HG03159 (cell line): ENCODE measurements at regions not wholly inside any gene's neighbourhood (a gene's known extent, or its start where the extent isn't known, plus 50 kb on each side); places are given as distances from the start of the nearest gene placed in this dataset.
"Not testable (repeated sequence)": the region's sequence is repeated elsewhere in the genome, so short reads cannot be mapped to it uniquely, and the experiment has no call there.

Experiments used
- ATAC-seq: cut with Tn5 transposase; IDR thresholded peaks from one replicate; pipeline ENCODE4 v1.9.1; 2021; ENCODE audit warnings: mild to moderate bottlenecking, moderate library complexity; ENCODE audit not compliant: unreplicated experiment

- not testable (repeated sequence) for ATAC-seq
Observed at GRCh38 chr3:75241226-75241962, 422.7 kb upstream of the FRG2C start.

GRCh38 chr3:75242012-75242735 is 422.0 kb upstream of the FRG2C start:
- no peak for ATAC-seq

- no peak for ATAC-seq
Observed at GRCh38 chr3:75248974-75249373, 415.2 kb upstream of the FRG2C start.

GRCh38 chr3:75254685-75255084 is 409.4 kb upstream of the FRG2C start:
- ATAC-seq, result no peak

GRCh38 chr3:75258825-75259683 is 405.1 kb upstream of the FRG2C start:
- ATAC-seq, result peak; percentile 68

GRCh38 chr3:75260975-75261374 is 403.2 kb upstream of the FRG2C start:
- ATAC-seq, result not testable (repeated sequence)

- no peak for ATAC-seq
Observed at GRCh38 chr3:75262661-75263060, 401.5 kb upstream of the FRG2C start.

GRCh38 chr3:75265897-75266296 is 398.2 kb upstream of the FRG2C start:
- ATAC-seq, result no peak

- not testable (repeated sequence) for ATAC-seq
Observed at GRCh38 chr3:75268576-75268975, 395.6 kb upstream of the FRG2C start.

- ATAC-seq, result not testable (repeated sequence)
Observed at GRCh38 chr3:75272237-75272636, 391.9 kb upstream of the FRG2C start.

GRCh38 chr3:75272691-75273090 is 391.4 kb upstream of the FRG2C start:
- ATAC-seq, result no peak

- not testable (repeated sequence) for ATAC-seq
Observed at GRCh38 chr3:75285531-75286148, 378.5 kb upstream of the FRG2C start.

GRCh38 chr3:75288972-75289574 is 375.1 kb upstream of the FRG2C start:
- ATAC-seq, result not testable (repeated sequence)

- no peak for ATAC-seq
Observed at GRCh38 chr3:75294124-75294523, 370.0 kb upstream of the FRG2C start.

- ATAC-seq, result no peak
Observed at GRCh38 chr3:75295013-75295412, 369.1 kb upstream of the FRG2C start.

- no peak for ATAC-seq
Observed at GRCh38 chr3:75296858-75297257, 367.3 kb upstream of the FRG2C start.

- ATAC-seq, result no peak
Observed at GRCh38 chr3:75300606-75301005, 363.5 kb upstream of the FRG2C start.

GRCh38 chr3:75301050-75301449 is 363.1 kb upstream of the FRG2C start:
- not testable (repeated sequence) for ATAC-seq

GRCh38 chr3:75303741-75304140 is 360.4 kb upstream of the FRG2C start:
- ATAC-seq, result no peak

GRCh38 chr3:75305901-75306300 is 358.2 kb upstream of the FRG2C start:
- no peak for ATAC-seq
